ENCODE measurements at regions not wholly inside any gene's neighbourhood (a gene's known extent, or its start where the extent isn't known, plus 50 kb on each side); places are given as distances from the start of the nearest gene placed in this dataset.

DNA sequence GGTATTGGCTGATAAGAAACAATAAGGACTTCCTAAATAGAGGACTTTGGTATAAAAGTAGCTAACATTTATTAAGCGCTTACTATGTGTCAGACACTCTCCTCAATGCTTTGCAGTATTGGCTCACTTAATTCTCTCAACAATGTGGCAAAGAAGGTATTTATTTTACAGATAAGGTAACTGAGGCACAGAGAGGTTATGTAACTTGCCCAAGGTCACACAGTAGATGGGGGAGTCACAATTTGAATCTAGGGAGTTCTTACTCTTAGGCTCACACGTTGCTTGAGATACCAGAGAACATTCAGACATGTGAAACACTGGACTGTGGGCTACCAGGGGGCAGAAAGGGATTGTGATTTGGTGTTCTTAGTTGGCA, 60.8 kb upstream of the GPR158 start:
- TF ChIP-seq, protein P1, sequence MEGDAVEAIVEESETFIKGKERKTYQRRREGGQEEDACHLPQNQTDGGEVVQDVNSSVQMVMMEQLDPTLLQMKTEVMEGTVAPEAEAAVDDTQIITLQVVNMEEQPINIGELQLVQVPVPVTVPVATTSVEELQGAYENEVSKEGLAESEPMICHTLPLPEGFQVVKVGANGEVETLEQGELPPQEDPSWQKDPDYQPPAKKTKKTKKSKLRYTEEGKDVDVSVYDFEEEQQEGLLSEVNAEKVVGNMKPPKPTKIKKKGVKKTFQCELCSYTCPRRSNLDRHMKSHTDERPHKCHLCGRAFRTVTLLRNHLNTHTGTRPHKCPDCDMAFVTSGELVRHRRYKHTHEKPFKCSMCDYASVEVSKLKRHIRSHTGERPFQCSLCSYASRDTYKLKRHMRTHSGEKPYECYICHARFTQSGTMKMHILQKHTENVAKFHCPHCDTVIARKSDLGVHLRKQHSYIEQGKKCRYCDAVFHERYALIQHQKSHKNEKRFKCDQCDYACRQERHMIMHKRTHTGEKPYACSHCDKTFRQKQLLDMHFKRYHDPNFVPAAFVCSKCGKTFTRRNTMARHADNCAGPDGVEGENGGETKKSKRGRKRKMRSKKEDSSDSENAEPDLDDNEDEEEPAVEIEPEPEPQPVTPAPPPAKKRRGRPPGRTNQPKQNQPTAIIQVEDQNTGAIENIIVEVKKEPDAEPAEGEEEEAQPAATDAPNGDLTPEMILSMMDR (IDR thresholded peaks at IDR 0.05) = no peak
- no peak for TF ChIP-seq POLR2A (IDR thresholded peaks at IDR 0.05)
